Aorta (tissue), 5 donors: ENCODE measurements at regions not wholly inside any gene's neighbourhood (a gene's known extent, or its start where the extent isn't known, plus 50 kb on each side); places are given as distances from the start of the nearest gene placed in this dataset.
"Not testable (repeated sequence)": the region's sequence is repeated elsewhere in the genome, so short reads cannot be mapped to it uniquely, and the experiment has no call there.

ENCODE experiments used
- ATAC-seq: fragments of 200-7000 bp; cut with Tn5 transposase; one replicate; pipeline ENCODE4 v1.9.1; 2022; ENCODE audit warnings: moderate library complexity; ENCODE audit not compliant: low FRiP score
- DNase-seq, 2 donors: peaks; one replicate each; pipeline ENCODE4 v3.0.0-alpha.2; 2020
- H3K27ac ChIP-seq, 2 donors: one replicate each; pipeline ENCODE4 v1.5.1; 2013; ENCODE audit warnings: low read length in 2 of 2, mild to moderate bottlenecking in 2 of 2, moderate library complexity in 2 of 2, control low read depth in 1 of 2, inconsistent platforms in 1 of 2, low read depth in 1 of 2
- H3K27me3 ChIP-seq, 2 donors: one replicate each; pipeline ENCODE4 v1.6.1; 2013; ENCODE audit warnings: control low read depth in 1 of 2, low read length in 1 of 2, mild to moderate bottlenecking in 1 of 2, moderate library complexity in 1 of 2; ENCODE audit not compliant: insufficient read depth in 2 of 2, control insufficient read depth in 1 of 2
- H3K36me3 ChIP-seq, 2 donors: one replicate each; pipeline ENCODE4 v1.6.1; 2013; ENCODE audit warnings: control low read depth in 1 of 2, low read length in 1 of 2, mild to moderate bottlenecking in 1 of 2; ENCODE audit not compliant: insufficient read depth in 2 of 2, control insufficient read depth in 1 of 2
- H3K4me1 ChIP-seq, 2 donors: one replicate each; pipeline ENCODE4 v1.6.1; 2013; ENCODE audit warnings: low read length in 2 of 2, control low read depth in 1 of 2, mild to moderate bottlenecking in 1 of 2, moderate library complexity in 1 of 2; ENCODE audit not compliant: insufficient read depth in 2 of 2, control insufficient read depth in 1 of 2
- H3K4me3 ChIP-seq, 2 donors: one replicate each; pipeline ENCODE4 v1.5.1; 2013; ENCODE audit warnings: low read length in 2 of 2, control low read depth in 1 of 2, mild to moderate bottlenecking in 1 of 2
- H3K9me3 ChIP-seq: one replicate; pipeline ENCODE4 v1.6.1; 2013; ENCODE audit warnings: mild to moderate bottlenecking, low read length; ENCODE audit not compliant: control insufficient read depth
- WGBS, 2 donors: extraction: QIAGEN DNeasy Blood & Tissue Kit; methylation state at CpG; one replicate each; pipeline ENCODE4 v1.1.7; 2013; 5-methylcytosine and 5-hydroxymethylcytosine counted together
- intact Hi-C, 2 donors: fragments of 100-400 bp; cut with DNase I; formaldehyde crosslinking; loops; one replicate each; pipeline versions ENCODE4 v1.14.2 to v1.15.0; 2022
- donor health status: healthy with polysubstance abuse.
- donor health status: Bipolar disorder and iron deficiency.
- donor health status: DM: no; HTN: no; CAD: no.
- donor health status: DM: no; HTN: no; CAD: no.
- donor health status: DM: yes; HTN: yes; CAD: no.

DNA sequence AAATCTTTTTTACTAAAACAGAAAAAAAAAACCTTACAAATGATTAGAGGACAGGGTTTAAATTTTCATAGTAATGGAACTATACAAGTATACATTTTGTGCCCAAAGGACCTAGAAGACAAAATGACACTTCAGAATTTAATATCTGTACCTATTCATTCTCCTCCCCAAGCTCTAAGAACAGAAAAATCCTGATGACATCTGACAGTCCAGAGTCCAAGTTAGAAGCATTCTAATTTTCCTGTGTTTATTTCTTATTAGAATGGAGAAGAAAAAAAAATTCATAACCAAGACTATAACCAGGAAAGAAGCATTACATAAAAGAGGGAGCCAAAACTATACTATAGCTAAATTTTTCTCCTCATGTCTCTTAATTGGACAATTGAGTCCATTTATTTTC is 138.9 kb upstream of the SLC13A1 start:
- Histone ChIP-seq H3K9me3 (no peaks in the 10 kb centered on the region), H3K27me3 (no peaks in the 10 kb centered on the region), H3K4me3 (no peak overlapping the region), H3K4me1 (no peaks in the 10 kb centered on the region), H3K27ac (no peak overlapping the region), H3K36me3 (no peaks in the 10 kb centered on the region)
- DNase-seq (no peak), ATAC-seq (no peak)
- intact Hi-C loops = no loop called here

DNA sequence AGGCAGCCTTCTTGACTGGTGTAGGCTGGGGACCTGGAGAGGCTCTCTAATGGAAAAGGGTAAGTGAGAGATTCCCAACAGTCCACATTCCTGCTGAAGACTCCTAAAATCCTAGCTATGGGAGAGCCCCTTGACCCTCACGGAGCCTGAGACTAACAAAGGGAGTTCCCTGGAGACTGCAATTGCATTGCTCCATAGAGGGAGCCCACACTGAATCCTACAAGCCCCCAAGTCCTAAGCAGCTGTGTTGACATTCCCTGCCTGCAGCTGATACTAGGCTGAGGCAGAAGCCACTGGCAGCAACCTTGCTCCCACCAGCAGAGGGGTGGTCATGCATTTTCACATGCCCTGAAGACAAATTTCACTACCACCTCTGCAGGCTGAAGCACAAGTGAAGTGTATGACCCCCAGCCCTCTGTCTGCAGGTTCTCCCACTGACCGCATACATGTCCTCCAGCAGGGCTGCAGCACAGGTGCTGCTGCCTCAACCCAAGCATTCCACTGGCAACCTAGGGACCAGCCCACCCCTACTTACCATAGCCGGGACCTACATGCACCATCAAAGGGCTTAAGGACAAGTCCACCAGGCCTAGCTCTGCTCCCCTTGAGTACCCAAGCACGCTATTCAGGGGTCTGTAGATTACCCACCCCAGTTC is 130.3 kb upstream of the SLC13A1 start:
- WGBS, 2 donors = 70 to 80% methylated on average over 4 of the region's 4 CpGs
- DNase-seq (no peak), ATAC-seq (peak; percentile 48)
- no peaks in the 10 kb centered on the region for H3K27me3 ChIP-seq
- H3K4me3 ChIP-seq = no peak overlapping the region
- no peaks in the 10 kb centered on the region for H3K4me1 ChIP-seq
- no peak overlapping the region for H3K27ac ChIP-seq
- H3K36me3 ChIP-seq = no peaks in the 10 kb centered on the region
- intact Hi-C loops = no loop called here
- no peaks in the 10 kb centered on the region for H3K9me3 ChIP-seq

DNA sequence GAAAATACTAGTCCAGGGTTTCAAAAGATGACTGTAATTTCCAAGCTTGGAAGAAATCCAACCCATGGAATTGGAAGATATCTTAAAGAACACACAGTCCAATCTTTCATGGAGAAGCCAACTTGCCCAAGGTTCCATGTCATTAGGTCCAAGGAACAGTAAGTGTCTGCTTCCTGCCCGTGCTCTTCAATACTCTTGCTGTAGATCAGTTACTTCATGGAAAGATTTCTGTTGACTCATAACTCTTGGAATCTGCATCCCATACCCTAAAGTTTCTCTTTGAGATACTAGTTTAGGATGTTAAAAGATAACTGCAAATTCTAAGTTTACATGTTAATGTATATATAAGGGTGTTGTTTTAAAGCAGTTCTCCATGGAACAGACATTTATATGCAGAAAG is 127.9 kb upstream of the SLC13A1 start:
- no peaks in the 10 kb centered on the region for H3K4me1 ChIP-seq
- no peaks in the 10 kb centered on the region for H3K36me3 ChIP-seq
- H3K27ac ChIP-seq = no peak overlapping the region
- no peaks in the 10 kb centered on the region for H3K9me3 ChIP-seq
- intact Hi-C loops = no loop called here
- ATAC-seq (no peak), DNase-seq (no peak)
- no peaks in the 10 kb centered on the region for H3K27me3 ChIP-seq
- 81 to 91% methylated on average over 1 of the region's 1 CpG for WGBS, 2 donors
- no peak overlapping the region for H3K4me3 ChIP-seq

DNA sequence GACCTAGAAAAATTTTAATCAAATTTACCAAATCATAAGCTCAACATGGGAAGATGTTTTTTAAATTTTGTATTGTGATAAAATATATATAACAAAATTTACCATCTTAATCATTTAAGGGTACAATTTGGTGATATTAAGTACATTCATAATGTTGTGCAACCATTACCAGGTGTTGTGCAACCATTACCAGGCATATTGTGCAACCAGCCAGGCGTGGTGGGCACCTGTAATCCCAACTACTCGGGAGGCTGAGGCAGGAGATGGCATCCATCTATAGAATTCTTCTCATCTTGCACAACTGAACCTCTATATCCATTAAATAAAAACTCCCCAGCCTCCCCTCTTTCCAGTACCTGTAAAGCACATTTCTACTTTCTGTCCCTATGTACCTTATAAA is 124.5 kb upstream of the SLC13A1 start:
- 47 to 65% methylated on average over 2 of the region's 2 CpGs for WGBS, 2 donors

DNA sequence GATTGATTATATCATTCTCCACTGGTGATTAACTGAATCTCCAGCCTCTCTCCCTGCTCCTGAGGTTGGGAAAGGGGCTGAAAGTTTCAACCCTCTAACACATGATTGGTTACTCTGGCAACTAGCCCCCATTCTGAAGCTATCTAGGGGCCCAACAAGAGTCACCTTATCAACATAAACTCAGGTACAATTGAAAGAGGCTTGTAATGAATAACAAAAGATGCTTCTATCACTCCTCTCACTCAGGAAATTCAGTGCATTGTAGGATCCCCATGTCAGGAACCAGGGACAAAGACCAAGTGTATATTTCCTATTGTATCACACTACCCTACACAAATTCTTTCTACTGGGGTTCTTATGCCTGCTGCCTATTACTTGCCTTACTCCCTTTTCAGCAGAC is 123.9 kb upstream of the SLC13A1 start:
- Histone ChIP-seq H3K27ac (no peak overlapping the region), H3K4me3 (no peak overlapping the region), H3K4me1 (no peaks in the 10 kb centered on the region), H3K36me3 (no peaks in the 10 kb centered on the region), H3K9me3 (peaks cover 4% of the 10 kb centered on the region), H3K27me3 (no peaks in the 10 kb centered on the region)
- DNase-seq (no peak), ATAC-seq (no peak)
- intact Hi-C loops = no loop called here

More for the DNA sequence above, 124.5 kb upstream of the SLC13A1 start:
- peaks cover 4% of the 10 kb centered on the region for H3K9me3 ChIP-seq
- no peaks in the 10 kb centered on the region for H3K36me3 ChIP-seq
- H3K4me1 ChIP-seq = no peaks in the 10 kb centered on the region
- no peak overlapping the region for H3K27ac ChIP-seq
- DNase-seq (no peak), ATAC-seq (no peak)
- H3K4me3 ChIP-seq = no peak overlapping the region
- intact Hi-C loops = no loop called here
- no peaks in the 10 kb centered on the region for H3K27me3 ChIP-seq

DNA sequence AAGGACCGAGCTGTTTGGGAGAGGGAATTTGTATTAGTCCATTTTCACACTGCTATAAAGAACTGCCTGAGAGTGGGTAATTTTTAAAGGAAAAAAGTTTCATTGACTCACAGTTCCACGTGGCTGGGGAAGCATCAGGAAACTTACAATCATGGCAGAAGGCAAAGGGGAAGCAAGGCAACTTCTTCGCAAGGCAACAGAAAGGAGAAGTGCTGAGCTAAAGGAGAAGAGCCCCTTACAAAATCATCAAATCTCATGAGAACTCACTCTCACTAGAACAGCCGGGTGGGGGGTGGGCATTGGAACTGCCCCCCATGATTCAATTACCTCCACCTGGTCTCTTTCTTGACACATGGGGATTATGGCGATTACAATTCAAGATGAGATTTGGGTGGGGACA is 121.8 kb upstream of the SLC13A1 start:
- H3K36me3 ChIP-seq, H3K27ac ChIP-seq, intact Hi-C loops, ATAC-seq, DNase-seq, H3K4me1 ChIP-seq, H3K4me3 ChIP-seq, H3K9me3 ChIP-seq, H3K27me3 ChIP-seq: not testable (repeated sequence)
- WGBS, 2 donors = 81 to 82% methylated on average over 5 of the region's 5 CpGs

DNA sequence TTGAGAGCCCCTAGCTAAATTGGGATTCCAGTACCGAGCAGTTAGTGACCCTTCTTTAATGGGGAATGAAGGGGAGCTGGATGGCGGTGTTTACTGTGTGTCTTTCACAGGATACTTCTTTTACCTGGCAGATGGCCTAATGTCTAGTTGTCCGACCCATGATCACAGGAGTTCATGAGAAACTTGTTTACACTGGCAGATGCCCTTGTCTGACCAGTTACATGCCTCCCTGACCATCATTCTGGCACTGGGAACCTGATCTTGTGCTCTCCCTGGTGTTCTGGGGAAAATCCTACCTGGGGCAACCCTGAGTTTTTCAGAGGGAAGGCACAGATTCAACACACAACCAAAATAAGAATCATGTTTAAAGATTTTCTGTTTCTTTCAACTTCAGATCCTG is 120.1 kb upstream of the SLC13A1 start:
- H3K27me3 ChIP-seq = no peaks in the 10 kb centered on the region
- H3K4me3 ChIP-seq = no peak overlapping the region
- no peak overlapping the region for H3K27ac ChIP-seq
- DNase-seq = no peak
- no peaks in the 10 kb centered on the region for H3K4me1 ChIP-seq
- intact Hi-C loops = no loop called here
- no peak for ATAC-seq
- H3K9me3 ChIP-seq = peaks cover 4% of the 10 kb centered on the region
- H3K36me3 ChIP-seq = no peaks in the 10 kb centered on the region
- WGBS, 2 donors = 74 to 75% methylated on average over 3 of the region's 3 CpGs

DNA sequence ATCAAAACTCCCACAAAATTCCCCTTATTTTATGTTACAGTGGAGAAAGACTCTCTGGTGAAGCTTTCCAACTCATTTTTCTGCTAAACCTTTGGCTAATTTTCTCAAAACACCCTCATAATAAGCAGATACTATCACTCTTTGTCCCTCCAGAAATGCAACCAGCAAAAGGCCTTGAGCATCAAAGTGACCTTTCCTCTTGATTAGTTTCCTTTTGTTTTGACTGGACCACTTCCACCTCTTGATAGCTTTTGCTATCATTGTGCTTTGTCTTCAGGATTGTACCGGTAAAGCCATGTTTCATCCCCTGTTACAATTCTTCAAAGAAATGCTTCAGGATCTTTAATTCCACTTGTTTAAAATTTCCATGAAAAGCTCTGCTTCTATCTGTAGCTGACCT is 115.1 kb upstream of the SLC13A1 start:
- no peaks in the 10 kb centered on the region for H3K36me3 ChIP-seq
- H3K27me3 ChIP-seq = no peaks in the 10 kb centered on the region
- H3K9me3 ChIP-seq = no peaks in the 10 kb centered on the region
- no peak overlapping the region for H3K4me3 ChIP-seq
- intact Hi-C loops = no loop called here
- no peaks in the 10 kb centered on the region for H3K4me1 ChIP-seq
- DNase-seq (no peak), ATAC-seq (no peak)
- H3K27ac ChIP-seq = no peak overlapping the region
- 78 to 84% methylated on average over 1 of the region's 1 CpG for WGBS, 2 donors

DNA sequence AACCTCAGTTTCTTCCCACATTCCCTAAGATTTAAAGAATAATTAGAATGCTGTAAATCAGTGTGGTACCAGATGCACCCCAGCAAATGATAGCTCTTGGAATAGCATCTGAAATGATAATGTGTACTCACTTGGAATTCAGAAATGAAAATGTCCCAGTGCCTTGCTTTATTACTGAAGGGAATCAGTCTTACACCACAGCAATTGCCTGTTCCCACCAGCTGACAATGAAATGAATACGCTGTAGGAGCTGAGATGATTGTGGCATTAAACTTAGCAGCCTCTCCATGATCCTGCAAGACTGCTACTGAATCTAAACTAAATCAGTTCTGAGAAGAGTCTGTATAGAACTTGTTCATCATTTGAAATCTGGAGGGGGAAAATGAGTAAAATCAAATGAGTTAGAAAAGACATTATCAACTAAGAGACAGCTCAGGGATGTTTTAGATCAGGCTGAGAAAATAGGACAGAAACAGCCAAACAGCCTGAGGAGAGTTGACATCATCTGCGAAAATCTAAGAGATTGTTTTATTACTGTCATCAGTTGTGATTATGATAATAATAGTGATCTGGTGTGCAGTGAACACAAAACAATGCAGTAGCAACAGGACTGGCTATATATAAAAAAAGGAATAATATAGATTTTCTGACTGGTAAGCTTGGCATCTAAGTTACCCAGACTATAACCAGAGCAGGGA is 108.6 kb upstream of the SLC13A1 start:
- Histone ChIP-seq H3K27me3 (no peaks in the 10 kb centered on the region), H3K27ac (no peak overlapping the region), H3K9me3 (no peaks in the 10 kb centered on the region), H3K4me3 (no peak overlapping the region), H3K4me1 (no peaks in the 10 kb centered on the region), H3K36me3 (no peaks in the 10 kb centered on the region)
- intact Hi-C loops = no loop called here
- WGBS, 2 donors = 81 to 82% methylated on average over 2 of the region's 2 CpGs
- no peak for ATAC-seq
- DNase-seq = no peak
